ENCODE measurements at regions not wholly inside any gene's neighbourhood (a gene's known extent, or its start where the extent isn't known, plus 50 kb on each side); places are given as distances from the start of the nearest gene placed in this dataset.

GRCh38 chr6:121849477-121849876, 414.0 kb downstream of the GJA1 start:
- TF ChIP-seq CTCF (IDR thresholded peaks at IDR 0.05) (peak; percentile 40 to 59 (median 48)), POLR2AphosphoS5 (IDR thresholded peaks at IDR 0.05) (no peak), EP300 (IDR thresholded peaks at IDR 0.05) (no peak)
